ENCODE measurements at regions not wholly inside any gene's neighbourhood (a gene's known extent, or its start where the extent isn't known, plus 50 kb on each side); places are given as distances from the start of the nearest gene placed in this dataset.
A peak's percentile ranks its signal among the peaks of the same experiment; 100 is the strongest.

- Histone ChIP-seq H3K9me3 (ENCODE audit: control insufficient read depth in 2 of 3, insufficient read depth in 1 of 3, low read length in 3 of 3) (no peaks in the 10 kb centered on the region), H3K36me3 (ENCODE audit: control insufficient read depth in 2 of 3, insufficient read depth in 3 of 3, low read length in 3 of 3) (no peaks in the 10 kb centered on the region), H3K9ac (ENCODE audit: low read length in 3 of 3) (no peak overlapping the region), H3K27ac (ENCODE audit: low read depth in 2 of 2, low read length in 2 of 2) (no peak overlapping the region), H3K4me1 (ENCODE audit: control insufficient read depth in 2 of 3, insufficient read depth in 2 of 3, low read depth in 1 of 3, low read length in 3 of 3) (no peaks in the 10 kb centered on the region), H3K27me3 (ENCODE audit: control insufficient read depth, insufficient read depth, low read length) (no peaks in the 10 kb centered on the region), H3K4me3 (ENCODE audit: low read length in 3 of 3) (no peak overlapping the region)
- FAIRE-seq (no peak), DNase-seq (no peak)
- intact Hi-C loops (cut with DNase I) = no loop called here
- TF ChIP-seq CTCF (IDR thresholded peaks at IDR 0.05; ENCODE audit: borderline replicate concordance, extremely low read depth, insufficient read depth) = no peak
These were observed 110.4 kb upstream of the C1orf21 start for GRCh38 chr1:184276416-184276815.

GRCh38 chr1:184279911-184280458 is 106.8 kb upstream of the C1orf21 start:
- intact Hi-C loops (cut with DNase I) = no loop called here
- no peaks in the 10 kb centered on the region for H3K27me3 ChIP-seq (ENCODE audit: control insufficient read depth, insufficient read depth, low read length)
- no peak overlapping the region for H3K4me3 ChIP-seq (ENCODE audit: low read length in 3 of 3)
- FAIRE-seq (no peak), DNase-seq (no peak)
- no peaks in the 10 kb centered on the region for H3K9me3 ChIP-seq (ENCODE audit: control insufficient read depth in 2 of 3, insufficient read depth in 1 of 3, low read length in 3 of 3)
- H3K9ac ChIP-seq (ENCODE audit: low read length in 3 of 3) = no peak overlapping the region
- no peaks in the 10 kb centered on the region for H3K36me3 ChIP-seq (ENCODE audit: control insufficient read depth in 2 of 3, insufficient read depth in 3 of 3, low read length in 3 of 3)
- H3K4me1 ChIP-seq (ENCODE audit: control insufficient read depth in 2 of 3, insufficient read depth in 2 of 3, low read depth in 1 of 3, low read length in 3 of 3) = peaks cover 0 to 3% (median 0%) of the 10 kb centered on the region in 3 donors
- TF ChIP-seq CTCF (IDR thresholded peaks at IDR 0.05; ENCODE audit: borderline replicate concordance, extremely low read depth, insufficient read depth) = no peak
- no peak overlapping the region for H3K27ac ChIP-seq (ENCODE audit: low read depth in 2 of 2, low read length in 2 of 2)

GRCh38 chr1:184283999-184284398 is 102.8 kb upstream of the C1orf21 start:
- intact Hi-C loops (cut with DNase I) = no loop called here
- H3K9me3 ChIP-seq (ENCODE audit: control insufficient read depth in 2 of 3, insufficient read depth in 1 of 3, low read length in 3 of 3) = no peaks in the 10 kb centered on the region
- FAIRE-seq = no peak
- H3K4me3 ChIP-seq (ENCODE audit: low read length in 3 of 3) = no peak overlapping the region
- no peak overlapping the region for H3K27ac ChIP-seq (ENCODE audit: low read depth in 2 of 2, low read length in 2 of 2)
- H3K27me3 ChIP-seq (ENCODE audit: control insufficient read depth, insufficient read depth, low read length) = no peaks in the 10 kb centered on the region
- TF ChIP-seq CTCF (IDR thresholded peaks at IDR 0.05; ENCODE audit: borderline replicate concordance, extremely low read depth, insufficient read depth) = no peak
- H3K9ac ChIP-seq (ENCODE audit: low read length in 3 of 3) = no peak overlapping the region
- H3K36me3 ChIP-seq (ENCODE audit: control insufficient read depth in 2 of 3, insufficient read depth in 3 of 3, low read length in 3 of 3) = no peaks in the 10 kb centered on the region
- DNase-seq = peak in 1 of 5 donors; percentile 46
- H3K4me1 ChIP-seq (ENCODE audit: control insufficient read depth in 2 of 3, insufficient read depth in 2 of 3, low read depth in 1 of 3, low read length in 3 of 3) = peaks cover 0 to 3% (median 0%) of the 10 kb centered on the region in 3 donors

- H3K27me3 ChIP-seq (ENCODE audit: control insufficient read depth, insufficient read depth, low read length) = no peaks in the 10 kb centered on the region
- intact Hi-C loops (cut with DNase I) = no loop called here
- no peak for FAIRE-seq
These were observed 101.9 kb upstream of the C1orf21 start for GRCh38 chr1:184284900-184285299.

More at GRCh38 chr1:184284900-184285299, 101.9 kb upstream of the C1orf21 start:
- H3K27ac ChIP-seq (ENCODE audit: low read depth in 2 of 2, low read length in 2 of 2) = no peak overlapping the region
- no peak overlapping the region for H3K4me3 ChIP-seq (ENCODE audit: low read length in 3 of 3)
- no peaks in the 10 kb centered on the region for H3K9me3 ChIP-seq (ENCODE audit: control insufficient read depth in 2 of 3, insufficient read depth in 1 of 3, low read length in 3 of 3)
- no peak overlapping the region for H3K9ac ChIP-seq (ENCODE audit: low read length in 3 of 3)
- no peak for DNase-seq
- H3K36me3 ChIP-seq (ENCODE audit: control insufficient read depth in 2 of 3, insufficient read depth in 3 of 3, low read length in 3 of 3) = no peaks in the 10 kb centered on the region
- peaks cover 0 to 3% (median 0%) of the 10 kb centered on the region in 3 donors for H3K4me1 ChIP-seq (ENCODE audit: control insufficient read depth in 2 of 3, insufficient read depth in 2 of 3, low read depth in 1 of 3, low read length in 3 of 3)
- no peak for TF ChIP-seq CTCF (IDR thresholded peaks at IDR 0.05; ENCODE audit: borderline replicate concordance, extremely low read depth, insufficient read depth)

Measured in kidney (tissue), 13 donors.